WTC11 (cell line): ENCODE measurements at regions not wholly inside any gene's neighbourhood (a gene's known extent, or its start where the extent isn't known, plus 50 kb on each side); places are given as distances from the start of the nearest gene placed in this dataset.
A peak's percentile ranks its signal among the peaks of the same experiment; 100 is the strongest.

Experiments used
- ATAC-seq: fragments of 200-7000 bp; cut with Tn5 transposase; 2 replicates; pipeline ENCODE4 v1.10.0; 2021; ENCODE audit warnings: mild to moderate bottlenecking, moderate library complexity
- CTCF ChIA-PET: fragments of 300-600 bp; sonication (Branson Sonifier 250); formaldehyde crosslinking; loops from one replicate; lab custom pipeline; 2021; ENCODE audit warnings: antibody characterized with exemption; lab: Charles Lee
- POLR2A ChIA-PET: fragments of 350-600 bp; sonication (Branson Sonifier 250); formaldehyde crosslinking; loops from one replicate; lab custom pipeline; 2021; ENCODE audit warnings: antibody characterized with exemption; lab: Charles Lee
- DNase-seq: peaks from one replicate; pipeline ENCODE4 v3.0.0; 2021; ENCODE audit warnings: low spot score
- H3K27ac Mint-ChIP-seq: 2 replicates; pipeline ENCODE4 v1.8.0; 2021; ENCODE audit warnings: mixed read lengths
- H3K27me3 Mint-ChIP-seq: 2 replicates; pipeline ENCODE4 v1.8.0; 2021; ENCODE audit warnings: low read depth, mild to moderate bottlenecking, moderate library complexity, mixed read lengths
- H3K36me3 Mint-ChIP-seq: 2 replicates; pipeline ENCODE4 v1.8.0; 2021; ENCODE audit warnings: mixed read lengths
- H3K4me1 Mint-ChIP-seq: 2 replicates; pipeline ENCODE4 v1.8.0; 2022; ENCODE audit warnings: mixed read lengths
- H3K4me3 Mint-ChIP-seq: 2 replicates; pipeline ENCODE4 v1.8.0; 2021; ENCODE audit warnings: mild to moderate bottlenecking, moderate library complexity, mixed read lengths
- H3K9me3 Mint-ChIP-seq: 2 replicates; pipeline ENCODE4 v1.8.0; 2021; ENCODE audit warnings: mixed read lengths
- AFF4 ChIP-seq: sonication (generic); formaldehyde crosslinking; IDR thresholded peaks from 2 replicates; pipeline ENCODE4 v1.8.1; 2023; ENCODE audit warnings: mild to moderate bottlenecking, missing genetic modification reagents, borderline replicate concordance
- ATF3 ChIP-seq: sonication (generic); formaldehyde crosslinking; conservative IDR thresholded peaks from 2 replicates; pipeline ENCODE4 v1.8.1; 2022; ENCODE audit warnings: mild to moderate bottlenecking, missing genetic modification reagents
- CTCF ChIP-seq: fragments of 200-600 bp; IDR thresholded peaks from 2 replicates; pipeline ENCODE4 v1.8.0; 2022; ENCODE audit warnings: antibody characterized with exemption
- E2F1 ChIP-seq: sonication (generic); formaldehyde crosslinking; IDR thresholded peaks from 2 replicates; pipeline ENCODE4 v1.8.0; 2022; ENCODE audit warnings: mild to moderate bottlenecking, missing genetic modification reagents
- ELF4 ChIP-seq: sonication (generic); formaldehyde crosslinking; IDR thresholded peaks from 2 replicates; pipeline ENCODE4 v1.8.1; 2022; ENCODE audit warnings: low read depth, mild to moderate bottlenecking, moderate library complexity, missing genetic modification reagents
- FOXP1 ChIP-seq: sonication (generic); formaldehyde crosslinking; IDR thresholded peaks from 2 replicates; pipeline ENCODE4 v1.8.0; 2022; ENCODE audit warnings: missing genetic modification reagents, mild to moderate bottlenecking, moderate library complexity, borderline replicate concordance
- MYBL2 ChIP-seq: sonication (generic); formaldehyde crosslinking; IDR thresholded peaks from 2 replicates; pipeline ENCODE4 v1.8.1; 2023; ENCODE audit warnings: mild to moderate bottlenecking, moderate library complexity, missing genetic modification reagents
- NR3C1 ChIP-seq: sonication (generic); formaldehyde crosslinking; conservative IDR thresholded peaks from 2 replicates; pipeline ENCODE4 v1.8.1; 2023; ENCODE audit warnings: low read depth, mild to moderate bottlenecking, missing genetic modification reagents
- PRRX2 ChIP-seq: fragments of 250-450 bp; sonication (Bioruptor Pico); IDR thresholded peaks from 2 replicates; pipeline ENCODE4 v1.8.0; 2021; ENCODE audit warnings: mild to moderate bottlenecking
- SMAD3 ChIP-seq: sonication (generic); formaldehyde crosslinking; IDR thresholded peaks from 2 replicates; pipeline ENCODE4 v1.8.0; 2022; ENCODE audit warnings: missing genetic modification reagents, mild to moderate bottlenecking, borderline replicate concordance
- SP1 ChIP-seq: sonication (generic); formaldehyde crosslinking; conservative IDR thresholded peaks from 2 replicates; pipeline ENCODE4 v1.8.1; 2022; ENCODE audit warnings: missing genetic modification reagents
- TCF7 ChIP-seq: sonication (generic); formaldehyde crosslinking; IDR thresholded peaks from 2 replicates; pipeline ENCODE4 v1.8.0; 2022; ENCODE audit warnings: mild to moderate bottlenecking, low read depth, missing genetic modification reagents, moderate library complexity
- TEAD1 ChIP-seq: sonication (generic); formaldehyde crosslinking; IDR thresholded peaks from 2 replicates; pipeline ENCODE4 v1.8.0; 2022; ENCODE audit warnings: mild to moderate bottlenecking, missing genetic modification reagents
- USF1 ChIP-seq: sonication (generic); formaldehyde crosslinking; IDR thresholded peaks from 2 replicates; pipeline ENCODE4 v1.8.0; 2022; ENCODE audit warnings: mild to moderate bottlenecking, missing genetic modification reagents
- ZMAT4 ChIP-seq: fragments of 250-450 bp; sonication (Bioruptor Pico); IDR thresholded peaks from 2 replicates; pipeline ENCODE4 v1.9.0; 2021; ENCODE audit warnings: mild to moderate bottlenecking
- ZNF138 ChIP-seq: sonication (generic); formaldehyde crosslinking; conservative IDR thresholded peaks from 2 replicates; pipeline ENCODE4 v1.8.1; 2022; ENCODE audit warnings: mild to moderate bottlenecking, moderate library complexity, missing genetic modification reagents
- ZNF396 ChIP-seq: fragments of 250-450 bp; sonication (Bioruptor Pico); IDR thresholded peaks from 2 replicates; pipeline ENCODE4 v1.8.0; 2021; ENCODE audit warnings: mild to moderate bottlenecking, moderate library complexity, borderline replicate concordance
- ZNF423 ChIP-seq: fragments of 250-450 bp; sonication (Bioruptor Pico); IDR thresholded peaks from 2 replicates; pipeline ENCODE4 v2.1.2; 2022; ENCODE audit warnings: mild to moderate bottlenecking, moderate library complexity
- TF ChIP-seq, protein P1 (sequence below): sonication (generic); formaldehyde crosslinking; IDR thresholded peaks from 2 replicates; pipeline ENCODE4 v1.8.1; 2023; ENCODE audit warnings: mild to moderate bottlenecking, missing genetic modification reagents
- TF ChIP-seq, protein P2 (sequence below): sonication (generic); formaldehyde crosslinking; IDR thresholded peaks from 2 replicates; pipeline ENCODE4 v1.8.1; 2022; ENCODE audit warnings: low read depth, mild to moderate bottlenecking, moderate library complexity, missing genetic modification reagents, borderline replicate concordance
- TF ChIP-seq, protein P3 (sequence below): fragments of 250-450 bp; sonication (Bioruptor Pico); IDR thresholded peaks from 2 replicates; pipeline ENCODE4 v2.1.2; 2022; ENCODE audit warnings: mild to moderate bottlenecking, moderate library complexity
- TF ChIP-seq, protein P4 (sequence below): sonication (generic); formaldehyde crosslinking; IDR thresholded peaks from 2 replicates; pipeline ENCODE4 v1.8.0; 2022; ENCODE audit warnings: mild to moderate bottlenecking, missing genetic modification reagents

- Mint-ChIP-seq H3K9me3 (no peaks in the 10 kb centered on the region), H3K36me3 (no peaks in the 10 kb centered on the region), H3K27ac (no peak overlapping the region), H3K4me1 (peaks cover 8% of the 10 kb centered on the region; the same call in 1 of the 2 replicates), H3K27me3 (no peaks in the 10 kb centered on the region), H3K4me3 (no peak overlapping the region)
- CTCF ChIA-PET = no interaction called here
- POLR2A ChIA-PET = no interaction called here
- no peak for DNase-seq
- ATAC-seq = peak; percentile 68
- TF ChIP-seq, protein P1, sequence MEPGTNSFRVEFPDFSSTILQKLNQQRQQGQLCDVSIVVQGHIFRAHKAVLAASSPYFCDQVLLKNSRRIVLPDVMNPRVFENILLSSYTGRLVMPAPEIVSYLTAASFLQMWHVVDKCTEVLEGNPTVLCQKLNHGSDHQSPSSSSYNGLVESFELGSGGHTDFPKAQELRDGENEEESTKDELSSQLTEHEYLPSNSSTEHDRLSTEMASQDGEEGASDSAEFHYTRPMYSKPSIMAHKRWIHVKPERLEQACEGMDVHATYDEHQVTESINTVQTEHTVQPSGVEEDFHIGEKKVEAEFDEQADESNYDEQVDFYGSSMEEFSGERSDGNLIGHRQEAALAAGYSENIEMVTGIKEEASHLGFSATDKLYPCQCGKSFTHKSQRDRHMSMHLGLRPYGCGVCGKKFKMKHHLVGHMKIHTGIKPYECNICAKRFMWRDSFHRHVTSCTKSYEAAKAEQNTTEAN = no peak
- no peak for TF ChIP-seq ZNF396 (CRISPR knock-in tag)
- TF ChIP-seq ELF4 = no peak
- TF ChIP-seq, protein P2, sequence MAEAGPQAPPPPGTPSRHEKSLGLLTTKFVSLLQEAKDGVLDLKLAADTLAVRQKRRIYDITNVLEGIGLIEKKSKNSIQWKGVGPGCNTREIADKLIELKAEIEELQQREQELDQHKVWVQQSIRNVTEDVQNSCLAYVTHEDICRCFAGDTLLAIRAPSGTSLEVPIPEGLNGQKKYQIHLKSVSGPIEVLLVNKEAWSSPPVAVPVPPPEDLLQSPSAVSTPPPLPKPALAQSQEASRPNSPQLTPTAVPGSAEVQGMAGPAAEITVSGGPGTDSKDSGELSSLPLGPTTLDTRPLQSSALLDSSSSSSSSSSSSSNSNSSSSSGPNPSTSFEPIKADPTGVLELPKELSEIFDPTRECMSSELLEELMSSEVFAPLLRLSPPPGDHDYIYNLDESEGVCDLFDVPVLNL (CRISPR knock-in tag) = no peak
- TF ChIP-seq CTCF = no peak
- no peak for TF ChIP-seq E2F1
- TF ChIP-seq, protein P3, sequence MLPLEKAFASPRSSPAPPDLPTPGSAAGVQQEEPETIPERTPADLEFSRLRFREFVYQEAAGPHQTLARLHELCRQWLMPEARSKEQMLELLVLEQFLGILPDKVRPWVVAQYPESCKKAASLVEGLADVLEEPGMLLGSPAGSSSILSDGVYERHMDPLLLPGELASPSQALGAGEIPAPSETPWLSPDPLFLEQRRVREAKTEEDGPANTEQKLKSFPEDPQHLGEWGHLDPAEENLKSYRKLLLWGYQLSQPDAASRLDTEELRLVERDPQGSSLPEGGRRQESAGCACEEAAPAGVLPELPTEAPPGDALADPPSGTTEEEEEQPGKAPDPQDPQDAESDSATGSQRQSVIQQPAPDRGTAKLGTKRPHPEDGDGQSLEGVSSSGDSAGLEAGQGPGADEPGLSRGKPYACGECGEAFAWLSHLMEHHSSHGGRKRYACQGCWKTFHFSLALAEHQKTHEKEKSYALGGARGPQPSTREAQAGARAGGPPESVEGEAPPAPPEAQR = no peak
- TF ChIP-seq SMAD3 = no peak
- no peak for TF ChIP-seq ZNF138 (CRISPR knock-in tag)
- TF ChIP-seq NR3C1 (CRISPR knock-in tag) = no peak
- TF ChIP-seq, protein P4, sequence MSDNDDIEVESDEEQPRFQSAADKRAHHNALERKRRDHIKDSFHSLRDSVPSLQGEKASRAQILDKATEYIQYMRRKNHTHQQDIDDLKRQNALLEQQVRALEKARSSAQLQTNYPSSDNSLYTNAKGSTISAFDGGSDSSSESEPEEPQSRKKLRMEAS (CRISPR knock-in tag) = no peak
- TF ChIP-seq PRRX2 (CRISPR knock-in tag) = no peak
- no peak for TF ChIP-seq USF1
- TF ChIP-seq ATF3 (CRISPR knock-in tag) = no peak
- no peak for TF ChIP-seq TEAD1
- no peak for TF ChIP-seq TCF7 (CRISPR knock-in tag)
Observed at GRCh38 chr7:41149576-41149975, 553.3 kb downstream of the INHBA start.

- Mint-ChIP-seq H3K4me3 (no peak overlapping the region), H3K9me3 (no peaks in the 10 kb centered on the region), H3K4me1 (peaks cover 16% of the 10 kb centered on the region), H3K36me3 (no peaks in the 10 kb centered on the region), H3K27me3 (no peaks in the 10 kb centered on the region), H3K27ac (no peak overlapping the region)
- no peak for ATAC-seq
- CTCF ChIA-PET = no interaction called here
- DNase-seq = no peak
- POLR2A ChIA-PET = no interaction called here
- TF ChIP-seq ZNF423 (CRISPR knock-in tag) = no peak
- no peak for TF ChIP-seq FOXP1
- TF ChIP-seq MYBL2 (CRISPR knock-in tag) = no peak
- TF ChIP-seq USF1 = no peak
- TF ChIP-seq ZMAT4 (CRISPR knock-in tag) = no peak
- TF ChIP-seq AFF4 = no peak
- TF ChIP-seq SP1 (CRISPR knock-in tag) = no peak
- TF ChIP-seq PRRX2 (CRISPR knock-in tag) = no peak
Observed at GRCh38 chr7:41148521-41148951, 554.4 kb downstream of the INHBA start.
